ENCODE measurements at regions not wholly inside any gene's neighbourhood (a gene's known extent, or its start where the extent isn't known, plus 50 kb on each side); places are given as distances from the start of the nearest gene placed in this dataset.
"Not testable (repeated sequence)": the region's sequence is repeated elsewhere in the genome, so short reads cannot be mapped to it uniquely, and the experiment has no call there.

- ATAC-seq (ENCODE audit: low FRiP score): no peak
- Histone ChIP-seq H3K4me3 (ENCODE audit: low read length in 2 of 2) (no peak overlapping the region), H3K36me3 (ENCODE audit: control insufficient read depth in 1 of 2, insufficient read depth in 2 of 2, low read length in 1 of 2) (no peaks in the 10 kb centered on the region), H3K9me3 (ENCODE audit: control insufficient read depth, low read length) (no peaks in the 10 kb centered on the region), H3K27me3 (ENCODE audit: control insufficient read depth in 1 of 2, insufficient read depth in 2 of 2, low read length in 1 of 2) (no peaks in the 10 kb centered on the region), H3K4me1 (ENCODE audit: control insufficient read depth in 1 of 2, insufficient read depth in 2 of 2, low read length in 2 of 2) (no peaks in the 10 kb centered on the region), H3K27ac (ENCODE audit: low read depth in 1 of 2, low read length in 2 of 2) (no peak overlapping the region)
- DNase-seq: no peak
- intact Hi-C loops (cut with DNase I): no loop called here
- WGBS, 2 donors: 59 to 65% methylated on average over 5 of the region's 5 CpGs
Measured at GRCh38 chr11:71129624-71130023, 122.8 kb downstream of the SHANK2 start.

GRCh38 chr11:71127806-71128205, 124.6 kb downstream of the SHANK2 start:
- H3K4me1 ChIP-seq (ENCODE audit: control insufficient read depth in 1 of 2, insufficient read depth in 2 of 2, low read length in 2 of 2): no peaks in the 10 kb centered on the region
- H3K27ac ChIP-seq (ENCODE audit: low read depth in 1 of 2, low read length in 2 of 2): no peak overlapping the region
- intact Hi-C loops (cut with DNase I): no loop called here
- 83 to 90% methylated on average over 11 of the region's 11 CpGs for WGBS, 2 donors
- DNase-seq (no peak), ATAC-seq (ENCODE audit: low FRiP score) (no peak)
- H3K4me3 ChIP-seq (ENCODE audit: low read length in 2 of 2): no peak overlapping the region
- no peaks in the 10 kb centered on the region for H3K27me3 ChIP-seq (ENCODE audit: control insufficient read depth in 1 of 2, insufficient read depth in 2 of 2, low read length in 1 of 2)
- H3K36me3 ChIP-seq (ENCODE audit: control insufficient read depth in 1 of 2, insufficient read depth in 2 of 2, low read length in 1 of 2): no peaks in the 10 kb centered on the region
- H3K9me3 ChIP-seq (ENCODE audit: control insufficient read depth, low read length): no peaks in the 10 kb centered on the region

GRCh38 chr11:71126401-71126800, 126.0 kb downstream of the SHANK2 start:
- H3K4me1 ChIP-seq (ENCODE audit: control insufficient read depth in 1 of 2, insufficient read depth in 2 of 2, low read length in 2 of 2); H3K27ac ChIP-seq (ENCODE audit: low read depth in 1 of 2, low read length in 2 of 2); DNase-seq; ATAC-seq (ENCODE audit: low FRiP score); H3K9me3 ChIP-seq (ENCODE audit: control insufficient read depth, low read length); H3K27me3 ChIP-seq (ENCODE audit: control insufficient read depth in 1 of 2, insufficient read depth in 2 of 2, low read length in 1 of 2); H3K36me3 ChIP-seq (ENCODE audit: control insufficient read depth in 1 of 2, insufficient read depth in 2 of 2, low read length in 1 of 2); intact Hi-C loops (cut with DNase I); H3K4me3 ChIP-seq (ENCODE audit: low read length in 2 of 2): not testable (repeated sequence)
- 55 to 63% methylated on average over 5 of the region's 5 CpGs for WGBS, 2 donors

GRCh38 chr11:71125150-71125549, 127.2 kb downstream of the SHANK2 start:
- no peaks in the 10 kb centered on the region for H3K4me1 ChIP-seq (ENCODE audit: control insufficient read depth in 1 of 2, insufficient read depth in 2 of 2, low read length in 2 of 2)
- ATAC-seq (ENCODE audit: low FRiP score): no peak
- H3K4me3 ChIP-seq (ENCODE audit: low read length in 2 of 2): no peak overlapping the region
- intact Hi-C loops (cut with DNase I): no loop called here
- H3K9me3 ChIP-seq (ENCODE audit: control insufficient read depth, low read length): no peaks in the 10 kb centered on the region
- no peak overlapping the region for H3K27ac ChIP-seq (ENCODE audit: low read depth in 1 of 2, low read length in 2 of 2)
- no peaks in the 10 kb centered on the region for H3K36me3 ChIP-seq (ENCODE audit: control insufficient read depth in 1 of 2, insufficient read depth in 2 of 2, low read length in 1 of 2)
- DNase-seq: no peak
- WGBS, 2 donors: 60 to 67% methylated on average over 3 of the region's 3 CpGs
- H3K27me3 ChIP-seq (ENCODE audit: control insufficient read depth in 1 of 2, insufficient read depth in 2 of 2, low read length in 1 of 2): no peaks in the 10 kb centered on the region

- intact Hi-C loops (cut with DNase I): no loop called here
- DNase-seq (no peak), ATAC-seq (ENCODE audit: low FRiP score) (no peak)
- 92 to 98% methylated on average over 2 of the region's 2 CpGs for WGBS, 2 donors
- H3K36me3 ChIP-seq (ENCODE audit: control insufficient read depth in 1 of 2, insufficient read depth in 2 of 2, low read length in 1 of 2): no peaks in the 10 kb centered on the region
- no peak overlapping the region for H3K4me3 ChIP-seq (ENCODE audit: low read length in 2 of 2)
- no peaks in the 10 kb centered on the region for H3K27me3 ChIP-seq (ENCODE audit: control insufficient read depth in 1 of 2, insufficient read depth in 2 of 2, low read length in 1 of 2)
- no peaks in the 10 kb centered on the region for H3K4me1 ChIP-seq (ENCODE audit: control insufficient read depth in 1 of 2, insufficient read depth in 2 of 2, low read length in 2 of 2)
- no peaks in the 10 kb centered on the region for H3K9me3 ChIP-seq (ENCODE audit: control insufficient read depth, low read length)
- H3K27ac ChIP-seq (ENCODE audit: low read depth in 1 of 2, low read length in 2 of 2): no peak overlapping the region
Measured at GRCh38 chr11:71124127-71124526, 128.2 kb downstream of the SHANK2 start.

GRCh38 chr11:71120471-71120896, 131.9 kb downstream of the SHANK2 start:
- DNase-seq (no peak), ATAC-seq (ENCODE audit: low FRiP score) (no peak)
- 34 to 40% methylated on average over 7 of the region's 7 CpGs for WGBS, 2 donors

GRCh38 chr11:71119656-71120269, 132.6 kb downstream of the SHANK2 start:
- WGBS, 2 donors: 45 to 48% methylated on average over 9 of the region's 9 CpGs
- ATAC-seq (ENCODE audit: low FRiP score) (no peak), DNase-seq (no peak)
- Histone ChIP-seq H3K36me3 (ENCODE audit: control insufficient read depth in 1 of 2, insufficient read depth in 2 of 2, low read length in 1 of 2) (no peaks in the 10 kb centered on the region), H3K9me3 (ENCODE audit: control insufficient read depth, low read length) (no peaks in the 10 kb centered on the region), H3K27me3 (ENCODE audit: control insufficient read depth in 1 of 2, insufficient read depth in 2 of 2, low read length in 1 of 2) (no peaks in the 10 kb centered on the region), H3K4me3 (ENCODE audit: low read length in 2 of 2) (no peak overlapping the region), H3K4me1 (ENCODE audit: control insufficient read depth in 1 of 2, insufficient read depth in 2 of 2, low read length in 2 of 2) (no peaks in the 10 kb centered on the region), H3K27ac (ENCODE audit: low read depth in 1 of 2, low read length in 2 of 2) (no peak overlapping the region)
- intact Hi-C loops (cut with DNase I): no loop called here

More at GRCh38 chr11:71120471-71120896, 131.9 kb downstream of the SHANK2 start:
- Histone ChIP-seq H3K9me3 (ENCODE audit: control insufficient read depth, low read length) (no peaks in the 10 kb centered on the region), H3K27me3 (ENCODE audit: control insufficient read depth in 1 of 2, insufficient read depth in 2 of 2, low read length in 1 of 2) (no peaks in the 10 kb centered on the region), H3K4me3 (ENCODE audit: low read length in 2 of 2) (no peak overlapping the region), H3K27ac (ENCODE audit: low read depth in 1 of 2, low read length in 2 of 2) (no peak overlapping the region), H3K36me3 (ENCODE audit: control insufficient read depth in 1 of 2, insufficient read depth in 2 of 2, low read length in 1 of 2) (no peaks in the 10 kb centered on the region), H3K4me1 (ENCODE audit: control insufficient read depth in 1 of 2, insufficient read depth in 2 of 2, low read length in 2 of 2) (no peaks in the 10 kb centered on the region)
- intact Hi-C loops (cut with DNase I): no loop called here

- no peaks in the 10 kb centered on the region for H3K36me3 ChIP-seq (ENCODE audit: control insufficient read depth in 1 of 2, insufficient read depth in 2 of 2, low read length in 1 of 2)
- H3K27me3 ChIP-seq (ENCODE audit: control insufficient read depth in 1 of 2, insufficient read depth in 2 of 2, low read length in 1 of 2): no peaks in the 10 kb centered on the region
- H3K9me3 ChIP-seq (ENCODE audit: control insufficient read depth, low read length): no peaks in the 10 kb centered on the region
- H3K27ac ChIP-seq (ENCODE audit: low read depth in 1 of 2, low read length in 2 of 2): no peak overlapping the region
- H3K4me3 ChIP-seq (ENCODE audit: low read length in 2 of 2): no peak overlapping the region
- intact Hi-C loops (cut with DNase I): no loop called here
- H3K4me1 ChIP-seq (ENCODE audit: control insufficient read depth in 1 of 2, insufficient read depth in 2 of 2, low read length in 2 of 2): no peaks in the 10 kb centered on the region
- no peak for DNase-seq
- ATAC-seq (ENCODE audit: low FRiP score): no peak
- 90 to 93% methylated on average over 20 of the region's 20 CpGs for WGBS, 2 donors
Measured at GRCh38 chr11:71118671-71119250, 133.6 kb downstream of the SHANK2 start.

GRCh38 chr11:71117311-71117710, 135.1 kb downstream of the SHANK2 start:
- Histone ChIP-seq H3K36me3 (ENCODE audit: control insufficient read depth in 1 of 2, insufficient read depth in 2 of 2, low read length in 1 of 2) (no peaks in the 10 kb centered on the region), H3K27ac (ENCODE audit: low read depth in 1 of 2, low read length in 2 of 2) (no peak overlapping the region), H3K27me3 (ENCODE audit: control insufficient read depth in 1 of 2, insufficient read depth in 2 of 2, low read length in 1 of 2) (no peaks in the 10 kb centered on the region), H3K9me3 (ENCODE audit: control insufficient read depth, low read length) (no peaks in the 10 kb centered on the region), H3K4me3 (ENCODE audit: low read length in 2 of 2) (no peak overlapping the region), H3K4me1 (ENCODE audit: control insufficient read depth in 1 of 2, insufficient read depth in 2 of 2, low read length in 2 of 2) (no peaks in the 10 kb centered on the region)
- ATAC-seq (ENCODE audit: low FRiP score) (no peak), DNase-seq (no peak)
- intact Hi-C loops (cut with DNase I): no loop called here
- 85 to 86% methylated on average over 5 of the region's 5 CpGs for WGBS, 2 donors

All from aorta (tissue), 5 donors.